Activated naive CD4-positive, alpha-beta T cell treated with anti-CD3 and anti-CD28 coated beads for 36 hours (primary cell): ENCODE measurements at regions not wholly inside any gene's neighbourhood (a gene's known extent, or its start where the extent isn't known, plus 50 kb on each side); places are given as distances from the start of the nearest gene placed in this dataset.
"Not testable (repeated sequence)": the region's sequence is repeated elsewhere in the genome, so short reads cannot be mapped to it uniquely, and the experiment has no call there.

ENCODE experiments used
- CTCF ChIA-PET: fragments of 350-600 bp; sonication (Branson Sonifier 250); formaldehyde crosslinking; loops from one replicate; lab custom pipeline; 2021; ENCODE audit warnings: antibody characterized with exemption; lab: Charles Lee
- DNase-seq: peaks from one replicate; pipeline ENCODE4 v3.0.0-alpha.2; 2020
- H3K27ac Mint-ChIP-seq: one replicate; pipeline ENCODE4 v1.8.0; 2021; ENCODE audit warnings: mild to moderate bottlenecking, mixed read lengths
- H3K27me3 Mint-ChIP-seq: one replicate; pipeline ENCODE4 v1.8.0; 2021; ENCODE audit warnings: low read depth, mixed read lengths
- H3K36me3 Mint-ChIP-seq: one replicate; pipeline ENCODE4 v1.8.0; 2021; ENCODE audit warnings: low read depth, mixed read lengths
- H3K4me1 Mint-ChIP-seq: one replicate; pipeline ENCODE4 v1.8.0; 2021; ENCODE audit warnings: low read depth, mixed read lengths
- H3K4me3 Mint-ChIP-seq: one replicate; pipeline ENCODE4 v1.8.0; 2021; ENCODE audit warnings: mild to moderate bottlenecking, moderate library complexity, mixed read lengths
- H3K9me3 Mint-ChIP-seq: one replicate; pipeline ENCODE4 v1.8.0; 2021; ENCODE audit warnings: mixed read lengths
- intact Hi-C: fragments of 100-400 bp; cut with micrococcal nuclease; formaldehyde crosslinking; loops from one replicate; pipeline ENCODE4 v1.15.1; 2023

- Mint-ChIP-seq H3K9me3 (no peaks in the 10 kb centered on the region), H3K27me3 (no peaks in the 10 kb centered on the region), H3K36me3 (no peaks in the 10 kb centered on the region), H3K4me3 (no peak overlapping the region), H3K27ac (no peak overlapping the region), H3K4me1 (no peaks in the 10 kb centered on the region)
- CTCF ChIA-PET, result no interaction called here
- intact Hi-C loops, result no loop called here
- DNase-seq, result no peak
Observed at GRCh38 chr13:42486711-42487198, 87.2 kb upstream of the TNFSF11 start.

DNA sequence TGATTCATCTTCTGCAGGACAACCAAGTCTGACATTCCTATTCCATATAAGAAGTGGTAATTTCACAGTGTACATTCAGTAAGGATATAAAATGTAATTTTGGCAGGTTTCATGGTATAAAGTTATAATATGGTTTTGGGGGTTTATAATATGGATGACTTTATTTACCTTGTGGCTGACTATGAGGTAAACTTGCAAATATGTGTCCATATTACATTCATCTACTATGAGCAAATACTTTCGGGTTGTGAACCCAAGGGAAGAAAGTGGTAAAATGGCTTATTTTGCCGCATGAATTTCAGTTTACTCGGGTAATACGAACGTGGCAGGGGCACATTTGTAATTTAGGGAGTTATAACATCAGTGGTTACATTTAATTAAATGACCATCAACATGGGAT is 86.7 kb upstream of the TNFSF11 start:
- Mint-ChIP-seq H3K27me3 (no peaks in the 10 kb centered on the region), H3K4me3 (no peak overlapping the region), H3K4me1 (no peaks in the 10 kb centered on the region), H3K9me3 (no peaks in the 10 kb centered on the region), H3K36me3 (no peaks in the 10 kb centered on the region), H3K27ac (no peak overlapping the region)
- DNase-seq, result no peak
- intact Hi-C loops, result no loop called here
- CTCF ChIA-PET, result no interaction called here

GRCh38 chr13:42490676-42491075 is 83.3 kb upstream of the TNFSF11 start:
- CTCF ChIA-PET, result no interaction called here
- no peaks in the 10 kb centered on the region for H3K27me3 Mint-ChIP-seq
- no peaks in the 10 kb centered on the region for H3K36me3 Mint-ChIP-seq
- no peaks in the 10 kb centered on the region for H3K9me3 Mint-ChIP-seq
- H3K27ac Mint-ChIP-seq, result no peak overlapping the region
- intact Hi-C loops, result loop anchor here (10.0 kb wide), 2 partner anchors 554 to 1304 kb away; no protein-coding TSS in a partner anchor
- peaks cover 18% of the 10 kb centered on the region for H3K4me1 Mint-ChIP-seq
- DNase-seq, result no peak
- H3K4me3 Mint-ChIP-seq, result no peak overlapping the region

- CTCF ChIA-PET, result no interaction called here
- Mint-ChIP-seq H3K36me3 (no peaks in the 10 kb centered on the region), H3K27ac (no peak overlapping the region), H3K9me3 (no peaks in the 10 kb centered on the region), H3K4me1 (peaks cover 30% of the 10 kb centered on the region), H3K27me3 (no peaks in the 10 kb centered on the region), H3K4me3 (no peak overlapping the region)
- no peak for DNase-seq
- intact Hi-C loops, result loop anchor here (10.0 kb wide), 2 partner anchors 552 to 1302 kb away; no protein-coding TSS in a partner anchor
Observed at GRCh38 chr13:42492372-42492920, 81.5 kb upstream of the TNFSF11 start.

DNA sequence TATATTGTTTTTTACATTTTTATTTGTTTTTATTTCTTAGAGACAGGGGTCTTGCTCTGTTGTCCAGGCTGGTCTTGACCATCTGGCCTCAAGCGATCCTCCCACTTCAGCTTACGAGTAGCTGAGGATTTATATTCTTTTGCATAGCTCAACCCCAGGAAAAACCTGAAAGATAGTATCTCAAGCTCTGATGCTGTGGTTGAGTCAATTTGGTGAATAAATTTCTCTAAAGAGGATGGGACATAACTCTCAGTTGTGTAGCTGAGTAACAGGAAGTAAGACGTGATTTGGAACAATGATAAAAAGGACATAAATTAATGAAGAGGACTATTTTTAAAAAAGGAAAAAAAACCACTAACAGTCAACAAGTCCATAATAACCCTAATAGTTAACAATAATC is 79.8 kb upstream of the TNFSF11 start:
- no peaks in the 10 kb centered on the region for H3K9me3 Mint-ChIP-seq
- H3K36me3 Mint-ChIP-seq, result no peaks in the 10 kb centered on the region
- no peak for DNase-seq
- CTCF ChIA-PET, result interaction anchor here (0.6 to 1.7 kb wide), 2 partner anchors 160 to 828 kb away, joined by 3 to 5 read pairs; no protein-coding TSS in a partner anchor
- H3K4me1 Mint-ChIP-seq, result peaks cover 40% of the 10 kb centered on the region
- intact Hi-C loops, result loop anchor here (10.0 kb wide), 2 partner anchors 551 to 1301 kb away; no protein-coding TSS in a partner anchor
- no peaks in the 10 kb centered on the region for H3K27me3 Mint-ChIP-seq
- H3K4me3 Mint-ChIP-seq, result no peak overlapping the region
- no peak overlapping the region for H3K27ac Mint-ChIP-seq

- peaks cover 40% of the 10 kb centered on the region for H3K4me1 Mint-ChIP-seq
- CTCF ChIA-PET, result no interaction called here
- no peak for DNase-seq
- H3K27ac Mint-ChIP-seq, result no peak overlapping the region
- H3K27me3 Mint-ChIP-seq, result no peaks in the 10 kb centered on the region
- H3K4me3 Mint-ChIP-seq, result no peak overlapping the region
- intact Hi-C loops, result loop anchor here (5.0 to 10.0 kb wide), 5 partner anchors 218 to 1300 kb away; no protein-coding TSS in a partner anchor
- no peaks in the 10 kb centered on the region for H3K9me3 Mint-ChIP-seq
- no peaks in the 10 kb centered on the region for H3K36me3 Mint-ChIP-seq
Observed at GRCh38 chr13:42495255-42495654, 78.7 kb upstream of the TNFSF11 start.

DNA sequence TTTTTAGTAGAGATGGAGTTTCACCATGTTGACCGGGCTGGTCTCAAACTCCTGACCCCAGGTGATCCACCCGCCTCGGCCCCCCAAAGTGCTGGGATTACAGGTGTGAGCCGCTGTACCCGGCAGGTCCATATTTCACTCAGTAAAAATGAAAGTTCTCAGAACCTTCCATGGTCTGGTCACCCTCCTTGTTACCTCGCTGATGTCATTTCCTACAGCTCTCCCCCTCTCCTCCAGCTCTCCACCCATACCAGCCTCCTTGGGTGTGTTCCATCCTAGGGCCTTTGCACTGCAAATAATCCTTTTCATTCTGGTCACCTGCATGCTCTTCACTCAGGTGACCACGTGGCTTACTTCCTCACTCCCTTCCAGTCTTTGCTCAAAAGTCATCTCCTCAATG is 78.2 kb upstream of the TNFSF11 start:
- H3K9me3 Mint-ChIP-seq, result no peaks in the 10 kb centered on the region
- intact Hi-C loops, result loop anchor here (5.0 to 10.0 kb wide), 5 partner anchors 218 to 1299 kb away; no protein-coding TSS in a partner anchor
- no peak for DNase-seq
- H3K36me3 Mint-ChIP-seq, result no peaks in the 10 kb centered on the region
- CTCF ChIA-PET, result no interaction called here
- H3K27me3 Mint-ChIP-seq, result no peaks in the 10 kb centered on the region
- peaks cover 40% of the 10 kb centered on the region for H3K4me1 Mint-ChIP-seq
- H3K27ac Mint-ChIP-seq, result no peak overlapping the region
- H3K4me3 Mint-ChIP-seq, result no peak overlapping the region

DNA sequence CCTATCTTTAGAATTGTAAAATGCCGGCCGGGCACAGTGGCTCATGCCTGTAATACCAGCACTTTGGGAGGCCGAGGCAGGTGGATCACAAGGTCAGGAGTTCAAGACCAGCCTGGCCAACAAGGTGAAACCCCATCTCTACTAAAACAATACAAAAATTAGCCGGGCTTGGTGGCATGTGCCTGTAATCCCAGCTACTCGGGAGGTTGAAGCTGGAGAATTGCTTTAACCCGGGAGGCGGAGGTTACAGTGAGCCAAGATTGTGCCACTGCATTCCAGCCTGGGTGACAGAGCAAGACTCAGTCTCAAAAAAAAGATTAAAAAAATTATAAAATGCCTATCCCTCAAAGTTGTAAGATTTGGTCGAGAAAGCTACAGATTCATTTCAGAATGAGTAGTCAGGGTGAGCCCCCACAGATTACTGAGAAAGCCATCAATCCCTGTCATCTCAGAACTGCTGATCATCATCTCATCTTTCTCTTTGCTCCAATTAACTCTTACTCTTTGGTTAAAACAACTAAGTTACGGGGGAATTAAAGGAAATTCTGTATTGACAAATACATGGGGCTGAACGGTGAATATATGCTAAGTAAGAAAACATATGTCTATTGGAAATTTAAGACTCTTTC is 76.9 kb upstream of the TNFSF11 start:
- DNase-seq, result peak; percentile 34
- intact Hi-C loops, result loop anchor here (1.0 to 10.0 kb wide), 11 partner anchors 22 to 1298 kb away; no protein-coding TSS in a partner anchor
- H3K27me3 Mint-ChIP-seq, H3K36me3 Mint-ChIP-seq, H3K9me3 Mint-ChIP-seq, H3K4me3 Mint-ChIP-seq: not testable (repeated sequence)
- H3K27ac Mint-ChIP-seq, result peak overlapping the region; percentile 46
- peaks cover 40% of the 10 kb centered on the region for H3K4me1 Mint-ChIP-seq
- CTCF ChIA-PET, result interaction anchor here (2.9 kb wide), 1 partner anchor 163 kb away, joined by 13 read pairs; no protein-coding TSS in a partner anchor

- Mint-ChIP-seq H3K27ac (peak overlapping the region; percentile 69), H3K27me3 (no peaks in the 10 kb centered on the region), H3K36me3 (no peaks in the 10 kb centered on the region), H3K9me3 (peaks cover 2% of the 10 kb centered on the region), H3K4me3 (no peak overlapping the region), H3K4me1 (peaks cover 40% of the 10 kb centered on the region)
- CTCF ChIA-PET, result interaction anchor here (1.0 to 2.9 kb wide), 2 partner anchors 102 to 164 kb away, joined by 3 to 13 read pairs; no protein-coding TSS in a partner anchor
- intact Hi-C loops, result loop anchor here (1.0 to 10.0 kb wide), 13 partner anchors 22 to 1297 kb away; partner anchors contain the start of gene TNFSF11
- peak; percentile 64 for DNase-seq
Observed at GRCh38 chr13:42497798-42498197, 76.2 kb upstream of the TNFSF11 start.

- no peaks in the 10 kb centered on the region for H3K27me3 Mint-ChIP-seq
- peaks cover 2% of the 10 kb centered on the region for H3K9me3 Mint-ChIP-seq
- H3K4me1 Mint-ChIP-seq, result peaks cover 39% of the 10 kb centered on the region
- DNase-seq, result no peak
- CTCF ChIA-PET, result interaction anchor here (1.0 to 2.9 kb wide), 2 partner anchors 103 to 165 kb away, joined by 3 to 13 read pairs; no protein-coding TSS in a partner anchor
- no peak overlapping the region for H3K27ac Mint-ChIP-seq
- intact Hi-C loops, result loop anchor here (1.0 to 10.0 kb wide), 7 partner anchors 76 to 1296 kb away; partner anchors contain the start of gene TNFSF11
- no peaks in the 10 kb centered on the region for H3K36me3 Mint-ChIP-seq
- no peak overlapping the region for H3K4me3 Mint-ChIP-seq
Observed at GRCh38 chr13:42498521-42498920, 75.4 kb upstream of the TNFSF11 start.
